GM18511 (cell line): ENCODE measurements at regions not wholly inside any gene's neighbourhood (a gene's known extent, or its start where the extent isn't known, plus 50 kb on each side); places are given as distances from the start of the nearest gene placed in this dataset.
A peak's percentile ranks its signal among the peaks of the same experiment; 100 is the strongest.

ENCODE experiments used
- ATAC-seq: cut with Tn5 transposase; IDR thresholded peaks from one replicate; pipeline ENCODE4 v1.9.1; 2021; ENCODE audit warnings: mild to moderate bottlenecking, moderate library complexity; ENCODE audit not compliant: unreplicated experiment

DNA sequence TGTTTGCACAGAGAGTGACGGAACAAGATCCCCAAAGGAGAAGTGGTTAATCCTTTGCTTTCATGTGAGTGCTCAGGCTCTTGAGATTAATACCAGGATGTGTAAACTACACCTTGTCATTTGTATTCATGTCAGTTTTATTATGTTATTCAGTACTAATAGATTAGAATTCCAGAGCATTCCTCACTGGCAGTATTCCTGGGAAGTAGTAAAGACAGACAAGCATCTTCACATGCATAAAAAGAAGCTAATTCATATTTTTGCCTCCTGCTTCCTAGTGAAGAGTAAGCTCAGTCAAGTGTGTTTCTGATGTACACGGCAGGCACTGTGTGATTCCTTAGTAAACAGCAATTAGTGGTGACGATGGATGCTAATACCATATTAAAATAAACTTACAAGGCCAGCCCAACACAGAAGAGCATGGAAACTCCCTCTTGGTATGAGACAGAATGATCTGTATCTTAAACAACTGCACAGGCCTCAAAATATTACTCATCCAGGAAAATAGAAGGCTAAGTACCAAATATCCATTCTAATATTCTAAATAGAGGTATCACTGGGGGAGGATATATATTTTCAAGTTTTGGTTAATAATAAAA, 336.8 kb upstream of the MCTP2 start:
- ATAC-seq: no peak

DNA sequence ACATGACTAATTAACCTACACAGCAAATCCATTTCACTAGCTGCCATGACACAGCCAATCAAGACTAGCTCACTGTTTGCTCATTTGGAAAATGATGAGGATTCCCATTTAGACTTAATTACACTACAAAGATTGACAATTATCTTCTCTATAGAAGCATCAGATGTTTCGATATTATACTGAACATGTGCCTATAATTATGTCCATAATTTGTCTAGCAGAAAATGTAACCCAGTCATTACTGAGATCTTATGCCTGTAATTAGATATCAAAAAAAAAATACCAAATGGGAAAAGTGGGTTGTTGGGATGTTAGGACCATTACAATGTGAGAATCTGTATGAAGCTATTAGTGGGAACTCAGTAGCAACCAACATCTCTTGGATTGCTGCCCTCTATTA, 344.2 kb upstream of the MCTP2 start:
- ATAC-seq: no peak

DNA sequence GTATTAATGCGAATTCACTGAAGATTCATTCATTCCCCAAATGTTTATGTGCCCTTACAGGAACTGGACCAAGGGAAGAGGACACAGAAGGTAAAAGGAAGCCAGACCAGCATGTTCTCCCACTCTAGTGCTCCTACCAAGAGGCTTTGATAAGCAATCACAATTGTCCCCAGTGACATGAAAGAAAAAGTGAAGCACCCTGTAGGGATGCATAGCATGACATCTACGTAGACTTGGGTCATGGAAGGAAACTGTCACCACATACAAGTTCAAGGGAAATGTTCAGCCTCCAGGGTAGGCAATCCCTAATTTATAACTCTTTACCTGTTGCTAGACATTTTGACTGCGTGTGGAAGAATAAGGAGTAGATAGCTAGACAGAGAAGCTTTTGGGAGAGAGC, 348.6 kb upstream of the MCTP2 start:
- ATAC-seq: no peak

DNA sequence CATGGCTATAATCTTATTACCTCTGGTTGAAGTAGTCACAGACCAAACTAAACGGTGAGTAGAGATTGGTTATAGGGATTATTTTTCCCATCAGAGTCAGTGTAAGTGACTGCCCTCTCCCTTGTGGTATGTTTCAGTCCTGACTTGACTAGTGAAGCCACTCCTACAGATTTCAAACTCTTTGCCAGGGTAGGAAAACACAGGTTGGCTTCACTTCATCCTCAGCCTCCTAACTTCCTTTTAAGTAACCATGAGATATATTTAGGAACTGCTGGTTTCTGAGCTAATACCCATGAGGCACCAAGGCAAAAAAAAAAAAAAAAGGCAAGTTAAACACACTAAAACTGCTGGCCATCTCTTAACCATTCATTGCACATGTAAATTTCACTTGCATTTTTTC, 349.2 kb upstream of the MCTP2 start:
- no peak for ATAC-seq

DNA sequence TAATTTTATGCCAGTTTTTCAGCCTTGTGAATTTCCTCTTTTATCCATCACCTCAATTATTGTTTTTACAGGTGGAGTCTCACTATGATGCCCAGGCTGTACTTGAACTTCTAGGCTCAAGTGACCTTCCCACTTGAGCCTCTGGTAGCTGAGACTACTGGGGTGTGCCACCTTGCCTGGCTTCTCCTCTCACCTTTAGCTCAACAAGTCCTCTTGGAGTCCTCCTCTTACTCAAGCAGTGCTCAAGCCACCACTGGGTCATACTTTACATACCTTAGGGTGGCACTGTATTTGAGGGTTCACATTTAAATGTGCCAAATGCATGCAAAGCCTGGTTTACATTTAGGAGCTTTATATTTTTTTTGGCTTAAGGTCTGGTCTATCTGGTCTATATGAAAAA, 350.1 kb upstream of the MCTP2 start:
- ATAC-seq: no peak

DNA sequence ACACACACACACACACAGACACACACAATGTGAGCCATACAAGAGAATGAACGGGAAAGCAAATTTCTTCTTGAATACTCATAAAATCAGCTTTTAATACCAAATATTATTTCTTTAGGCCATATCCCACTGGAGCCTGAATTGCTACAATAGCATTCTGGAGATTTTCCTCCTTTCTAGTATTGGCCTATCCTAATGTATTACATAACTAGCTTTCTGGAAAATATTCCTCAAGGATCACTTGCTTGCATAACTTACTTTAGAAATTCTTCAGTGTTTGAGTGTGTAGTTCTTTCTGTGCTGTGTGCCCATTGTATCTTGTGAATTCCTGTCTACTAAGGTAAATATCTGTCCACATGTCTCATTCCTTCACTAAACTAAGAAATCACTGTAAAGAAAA, 351.0 kb upstream of the MCTP2 start:
- ATAC-seq: no peak

DNA sequence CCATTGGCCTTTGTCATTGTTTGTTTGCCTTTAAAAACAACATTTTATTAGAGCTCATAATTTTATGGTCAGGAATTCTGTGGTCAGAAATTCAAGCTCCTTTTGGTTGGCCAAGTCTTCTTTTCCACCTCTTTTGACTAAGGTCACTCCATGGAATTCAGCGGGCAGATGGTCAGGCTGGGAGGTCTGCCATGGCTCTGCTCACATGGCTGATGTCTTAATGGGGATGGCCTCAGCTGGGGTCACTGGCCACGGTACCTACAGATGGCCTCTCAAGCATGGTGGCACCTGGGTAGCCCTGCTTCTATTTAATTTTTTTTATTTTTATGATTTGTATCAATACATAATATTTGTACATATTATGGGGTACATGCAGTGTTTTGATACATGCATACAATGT, 360.8 kb upstream of the MCTP2 start:
- ATAC-seq: no peak

DNA sequence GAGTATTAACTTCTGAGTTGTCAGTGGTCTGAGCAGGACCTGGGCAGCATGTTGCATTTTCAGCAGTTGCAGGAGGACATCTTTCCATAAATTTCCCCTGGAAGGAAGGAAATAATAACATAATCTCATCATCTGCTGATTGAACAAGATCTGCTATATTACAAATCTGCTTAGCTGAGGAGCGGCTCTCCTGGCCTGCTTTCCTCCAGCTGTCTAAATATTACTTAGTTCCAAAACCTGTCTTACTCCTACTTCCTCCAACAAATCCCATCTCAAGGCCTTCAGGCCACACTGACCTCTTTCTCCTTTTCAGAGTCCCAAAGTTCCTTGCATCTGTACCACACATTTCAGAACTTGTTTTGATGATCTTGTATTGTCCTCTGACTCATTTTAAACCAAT, 364.4 kb upstream of the MCTP2 start:
- no peak for ATAC-seq

DNA sequence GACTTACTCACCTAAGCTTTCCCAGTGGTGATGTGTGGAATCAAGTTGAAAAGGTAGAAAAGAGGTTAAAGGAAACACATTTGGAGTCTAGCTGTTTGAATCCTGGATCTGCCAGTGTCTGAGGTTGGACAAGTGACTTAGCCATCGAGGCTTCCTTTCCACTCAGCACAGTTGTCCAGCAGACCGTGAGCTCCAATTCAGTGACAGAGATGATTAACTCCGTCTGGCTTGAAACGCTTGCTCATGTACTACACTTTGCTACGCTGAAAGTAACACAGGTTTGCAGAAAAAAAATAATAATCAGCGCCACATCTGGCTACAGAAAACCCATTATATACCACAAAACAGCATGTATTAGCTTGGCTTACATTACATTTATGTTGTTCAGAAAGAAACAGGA, 364.9 kb upstream of the MCTP2 start:
- no peak for ATAC-seq

DNA sequence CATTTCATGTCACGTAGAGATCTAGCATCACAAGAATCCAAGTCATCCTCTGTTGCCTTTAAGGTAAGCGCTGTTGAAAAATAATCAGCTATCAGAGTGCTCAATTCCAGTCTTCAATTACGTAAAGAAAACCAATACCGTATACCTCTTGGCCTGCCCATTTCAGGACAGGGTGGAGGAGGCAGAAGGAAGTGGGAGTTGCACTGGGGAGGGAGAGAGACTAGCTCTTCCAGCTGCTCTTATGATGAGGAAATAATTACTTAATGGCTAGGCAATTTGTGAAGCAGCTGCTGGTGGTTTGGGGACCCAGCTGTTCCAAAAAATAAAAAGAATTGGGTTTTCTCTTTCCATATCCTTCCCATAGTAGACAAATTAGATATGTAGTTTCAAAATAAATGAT, 365.8 kb upstream of the MCTP2 start:
- no peak for ATAC-seq

DNA sequence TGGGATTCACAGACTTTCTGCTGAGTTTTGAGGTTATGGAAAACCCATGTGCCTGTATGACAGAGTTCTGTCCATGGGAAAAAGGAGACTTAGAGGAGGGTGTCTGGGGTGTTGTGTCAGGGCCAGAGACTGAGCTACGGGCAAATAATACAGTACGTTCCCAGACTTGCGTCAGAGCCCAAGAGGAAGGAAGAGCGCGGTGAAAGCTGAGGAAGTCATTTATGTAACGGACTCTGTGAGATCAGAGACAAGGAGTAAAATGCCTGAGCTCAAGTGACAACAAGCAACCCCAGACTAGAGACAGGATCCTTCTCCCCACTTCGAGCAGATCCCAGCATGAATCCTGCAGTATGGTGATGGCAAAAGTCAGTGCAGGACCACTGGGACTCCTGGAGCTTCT, 368.6 kb upstream of the MCTP2 start:
- ATAC-seq: no peak

DNA sequence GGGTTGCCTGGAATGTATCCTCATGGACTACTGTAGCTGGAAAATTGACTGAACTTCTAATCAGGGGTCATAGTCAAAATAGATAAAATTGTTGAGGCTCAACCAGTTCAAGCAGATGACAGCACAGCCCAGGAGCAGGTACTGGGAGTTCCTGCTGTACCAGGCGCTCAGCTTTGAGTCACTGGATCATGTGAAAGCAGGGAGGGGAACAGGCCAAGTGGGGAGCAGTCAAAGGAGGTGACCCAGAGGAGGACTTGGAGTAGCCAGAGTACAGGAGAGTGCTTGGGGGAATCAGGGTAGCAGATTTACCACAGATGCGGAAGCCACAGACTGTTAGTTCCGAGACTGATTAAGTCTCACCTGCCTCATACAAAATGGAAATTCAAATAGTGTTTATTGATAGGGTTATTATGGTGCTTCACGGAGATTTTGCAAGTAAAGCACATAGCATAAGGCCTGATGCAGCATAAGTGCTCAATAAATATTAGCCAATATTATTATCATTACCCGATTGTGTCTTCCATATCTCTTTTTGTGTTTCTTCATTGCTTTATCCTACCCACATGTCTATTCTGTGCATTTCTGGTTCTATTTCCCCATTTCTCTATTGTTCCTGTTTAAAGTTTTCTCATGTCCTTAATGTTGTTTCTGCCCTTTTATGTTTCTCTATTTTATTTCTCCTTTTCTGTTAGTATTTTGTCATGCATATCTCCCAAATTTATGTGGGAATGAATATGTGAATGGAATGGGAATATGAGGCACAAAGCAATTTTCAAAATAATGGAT, 369.2 kb upstream of the MCTP2 start:
- no peak for ATAC-seq

DNA sequence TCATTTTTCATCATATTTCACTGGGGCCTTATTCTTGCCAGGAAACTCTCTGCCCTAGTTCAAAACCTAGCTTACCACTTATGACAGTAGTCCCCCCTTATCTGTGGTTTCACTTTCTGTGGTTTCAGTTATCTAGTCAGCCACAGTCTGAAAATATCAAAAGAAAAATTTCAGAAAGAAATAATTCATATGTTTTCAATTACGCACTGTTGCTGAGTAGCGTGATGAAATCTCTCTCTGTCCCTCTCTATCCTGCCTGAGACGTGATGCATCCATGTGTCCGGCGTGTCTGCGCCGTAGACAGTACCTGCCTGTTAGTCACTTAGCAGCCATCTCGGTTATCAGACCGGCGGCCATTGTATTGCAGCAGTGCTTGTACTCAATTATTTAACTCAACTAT, 369.9 kb upstream of the MCTP2 start:
- peak; percentile 57 for ATAC-seq

DNA sequence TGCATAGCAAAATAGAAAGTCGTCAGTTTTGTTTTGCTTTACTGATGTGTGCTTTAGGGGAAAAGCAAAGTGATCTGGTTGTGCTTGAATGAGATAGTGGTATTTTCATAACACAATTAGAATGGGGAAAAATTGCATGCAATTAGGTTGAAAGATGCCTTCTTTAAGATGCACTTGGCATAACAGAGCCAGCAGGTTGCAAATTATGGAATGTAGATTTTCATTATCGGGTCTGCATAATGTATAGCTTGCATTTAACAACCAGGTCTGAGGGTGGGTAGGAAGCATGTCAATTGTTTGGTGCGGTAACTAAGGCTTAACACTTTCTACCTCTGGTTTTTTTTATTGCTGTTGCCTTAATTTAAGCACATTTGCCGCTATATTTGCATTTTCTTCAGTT, 370.7 kb upstream of the MCTP2 start:
- no peak for ATAC-seq

DNA sequence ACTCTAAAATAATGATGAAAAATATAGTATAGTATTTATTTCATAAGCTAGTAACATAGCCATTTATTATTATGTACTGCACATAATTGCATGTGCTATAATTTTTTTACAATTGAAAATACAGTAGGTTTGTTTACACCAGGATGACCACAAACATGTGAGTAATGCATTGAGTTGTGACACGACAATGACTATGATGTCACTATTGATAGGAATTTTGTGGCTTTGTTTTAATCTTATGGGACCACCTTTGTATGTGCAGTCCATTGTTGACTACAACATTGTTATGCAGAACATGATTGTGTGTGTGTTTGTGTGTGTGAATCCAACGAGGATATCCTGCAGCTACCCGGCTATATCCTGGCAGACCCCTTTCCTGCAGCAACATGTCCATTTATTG, 372.2 kb upstream of the MCTP2 start:
- no peak for ATAC-seq

DNA sequence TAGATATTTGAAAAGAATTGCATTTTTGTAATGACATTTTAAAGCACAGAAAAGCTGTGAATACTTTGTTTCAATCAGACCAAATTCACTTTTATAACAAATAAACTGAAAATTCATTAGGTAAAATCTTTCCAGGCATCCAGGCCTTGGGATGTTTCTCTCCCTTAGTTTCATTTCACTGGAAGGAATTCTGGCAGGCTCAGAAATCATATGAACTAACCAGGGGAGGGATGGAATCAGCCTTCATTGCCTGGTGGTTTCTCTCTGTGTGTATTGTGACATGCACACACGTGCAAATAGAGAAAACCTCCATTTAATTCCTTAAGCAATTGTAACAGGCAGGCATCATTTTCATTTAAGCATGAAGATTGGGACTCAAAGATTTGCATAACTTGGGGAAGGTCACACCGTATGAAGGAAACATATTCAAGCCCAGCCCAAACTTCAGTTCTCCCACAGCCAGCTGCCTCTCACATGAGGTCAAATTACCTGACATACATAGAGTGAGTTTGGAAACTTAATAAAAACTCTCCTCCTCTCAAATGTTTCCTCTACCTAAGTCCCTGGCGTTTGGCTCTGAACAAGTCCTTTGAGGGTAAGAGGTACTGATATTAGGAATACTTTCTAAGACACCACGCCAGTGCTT, 376.1 kb upstream of the MCTP2 start:
- ATAC-seq: no peak

DNA sequence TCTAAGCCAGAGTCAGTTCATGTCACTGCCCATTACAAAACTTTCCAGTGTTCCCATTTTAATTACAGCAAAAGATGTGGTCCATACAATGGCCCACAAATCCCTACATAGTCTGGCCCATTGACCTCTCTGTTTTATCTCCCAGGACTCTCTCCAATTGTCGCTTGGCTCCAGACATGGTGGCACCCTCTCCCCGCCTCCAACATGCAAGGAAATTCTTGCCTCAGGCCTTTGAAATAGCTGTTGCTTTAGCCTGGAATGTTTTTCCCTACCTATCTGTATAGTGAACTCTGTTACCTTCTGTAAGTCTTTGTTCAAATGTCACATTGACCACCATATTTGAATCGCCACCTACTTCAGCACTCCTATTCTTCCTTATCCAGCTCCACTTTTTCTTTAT, 377.3 kb upstream of the MCTP2 start:
- no peak for ATAC-seq

DNA sequence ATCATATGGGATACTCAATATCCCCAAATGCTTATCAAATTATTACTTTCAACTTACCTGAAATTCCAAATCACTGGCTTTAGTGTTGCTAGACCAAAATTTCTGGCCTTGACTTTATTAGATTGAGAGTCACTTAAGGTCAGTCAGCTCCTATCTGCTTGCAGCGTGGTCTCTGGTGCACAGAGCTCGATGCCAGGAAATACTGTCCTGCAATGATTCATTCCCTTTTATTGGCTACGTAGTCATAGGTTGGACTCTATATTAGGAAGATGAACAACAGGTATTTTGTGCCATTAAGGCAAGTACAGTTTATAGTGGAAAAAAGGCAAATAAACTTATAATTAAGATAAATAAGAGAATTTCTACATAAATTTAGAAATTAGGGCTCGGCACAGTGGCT, 378.6 kb upstream of the MCTP2 start:
- no peak for ATAC-seq

DNA sequence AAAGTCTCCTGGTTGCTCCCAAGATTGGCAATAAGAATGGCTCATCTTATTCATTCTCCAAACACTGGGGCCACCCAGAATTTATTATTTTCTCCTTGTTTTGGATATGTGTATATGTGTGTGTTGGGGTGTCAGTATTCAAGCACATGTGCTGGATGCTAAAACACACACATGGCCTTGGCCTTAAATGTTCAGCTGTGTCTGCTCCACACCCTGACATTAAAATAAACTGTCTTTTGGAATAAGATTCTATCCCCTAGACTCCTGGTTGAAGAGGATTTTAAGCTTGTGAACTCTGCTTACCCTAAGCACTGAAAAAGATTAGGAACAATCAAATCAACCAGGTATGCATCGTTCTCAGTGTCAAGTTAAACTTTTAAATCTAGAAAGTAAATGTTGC, 382.9 kb upstream of the MCTP2 start:
- ATAC-seq: no peak

DNA sequence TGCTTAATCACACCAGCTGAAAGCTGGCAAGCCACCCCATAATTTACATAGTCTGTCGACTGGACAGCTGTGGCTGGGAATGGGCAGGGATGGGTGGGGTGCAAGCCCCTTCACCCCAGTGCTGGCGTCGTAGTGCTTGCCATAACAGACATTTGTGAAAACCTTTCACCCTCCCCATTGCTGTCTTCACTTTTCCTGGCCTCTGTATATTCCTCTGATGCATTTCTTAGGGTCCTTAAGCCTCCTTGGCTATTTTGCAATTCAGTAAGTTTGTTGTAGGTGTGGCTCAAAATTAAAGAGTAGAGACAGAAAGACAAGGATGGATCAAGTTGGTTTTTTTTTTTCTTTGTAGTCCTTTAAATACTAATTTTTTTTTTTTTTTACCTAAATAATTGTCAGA, 383.3 kb upstream of the MCTP2 start:
- no peak for ATAC-seq

DNA sequence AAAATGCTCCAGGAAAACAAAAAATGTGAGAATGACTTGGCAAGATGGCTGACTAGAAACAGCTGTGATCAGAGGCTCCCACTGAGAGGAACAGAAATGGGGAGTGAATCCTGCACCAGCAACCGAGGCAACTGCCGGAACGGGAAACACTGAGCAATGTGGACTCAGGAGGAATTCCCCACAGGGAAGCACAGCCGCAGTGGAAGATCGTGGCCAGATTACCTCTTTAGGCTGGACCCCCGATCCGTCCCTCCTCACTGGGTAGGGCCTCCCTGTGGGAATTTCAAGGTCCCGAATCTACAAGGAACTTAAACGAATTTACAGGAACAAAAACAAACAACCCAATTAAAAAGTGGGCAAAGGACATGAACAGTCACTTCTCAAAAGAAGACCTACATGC, 385.2 kb upstream of the MCTP2 start:
- ATAC-seq: no peak

DNA sequence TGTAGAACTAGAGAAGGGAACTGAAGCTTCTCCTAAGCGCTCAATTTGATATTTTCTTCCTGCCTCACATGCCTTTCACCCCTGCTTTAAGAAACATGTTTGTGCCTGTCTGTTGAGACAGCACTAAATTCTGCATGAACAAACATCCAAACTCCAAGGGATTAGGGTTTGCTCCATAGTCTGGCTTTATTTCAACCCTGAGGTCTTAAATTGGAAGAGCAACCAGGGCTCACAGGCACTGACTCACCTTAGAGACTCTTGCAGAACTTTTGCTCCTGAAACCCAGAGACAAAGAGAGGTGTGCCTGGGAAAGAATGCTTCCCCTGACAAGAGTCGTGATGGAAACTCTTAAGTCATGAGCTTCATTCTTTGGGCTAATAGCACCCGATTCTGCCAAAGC, 393.9 kb upstream of the MCTP2 start:
- ATAC-seq: no peak

DNA sequence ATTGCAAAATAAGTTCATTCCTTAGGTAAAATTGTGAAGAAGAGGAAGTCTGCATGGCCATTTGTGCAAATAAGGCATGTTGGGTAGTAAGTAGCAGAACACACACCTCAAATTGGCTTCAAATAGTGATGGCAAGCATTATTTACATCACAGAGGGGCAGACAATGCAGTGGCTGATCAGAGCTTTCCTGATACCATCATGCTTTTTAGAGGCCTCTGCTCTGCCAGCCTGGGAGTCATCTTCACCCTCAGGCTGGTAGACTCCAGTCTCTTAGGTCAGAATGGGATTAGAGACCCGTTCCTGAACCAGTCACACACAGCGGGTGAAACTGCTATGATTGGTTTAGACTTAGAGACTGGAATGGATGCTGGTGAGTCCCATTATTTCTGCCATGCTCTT, 396.0 kb upstream of the MCTP2 start:
- ATAC-seq: no peak
